ENCODE measurements at regions not wholly inside any gene's neighbourhood (a gene's known extent, or its start where the extent isn't known, plus 50 kb on each side); places are given as distances from the start of the nearest gene placed in this dataset.

DNA sequence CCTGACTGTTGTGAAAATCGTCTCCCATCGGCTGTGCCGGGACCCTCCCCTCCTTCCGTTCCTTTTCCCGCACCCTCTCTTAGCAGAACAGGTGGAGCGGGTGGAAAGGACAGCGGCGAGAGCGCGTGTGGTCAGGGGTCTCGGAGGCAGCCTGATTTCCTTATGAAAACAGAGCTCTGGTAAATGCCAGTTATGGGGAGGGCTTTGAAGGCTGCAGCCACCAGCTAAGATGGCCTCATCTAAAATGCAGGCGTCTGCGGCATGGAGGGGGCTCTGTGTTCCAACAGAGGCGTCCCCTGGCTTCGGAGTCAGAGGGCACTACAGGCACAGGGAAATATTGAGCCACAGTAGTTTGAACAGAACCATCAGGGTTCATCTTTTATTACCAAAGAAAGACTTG, 93.8 kb upstream of the SOX1 start:
- TF ChIP-seq, protein P1, sequence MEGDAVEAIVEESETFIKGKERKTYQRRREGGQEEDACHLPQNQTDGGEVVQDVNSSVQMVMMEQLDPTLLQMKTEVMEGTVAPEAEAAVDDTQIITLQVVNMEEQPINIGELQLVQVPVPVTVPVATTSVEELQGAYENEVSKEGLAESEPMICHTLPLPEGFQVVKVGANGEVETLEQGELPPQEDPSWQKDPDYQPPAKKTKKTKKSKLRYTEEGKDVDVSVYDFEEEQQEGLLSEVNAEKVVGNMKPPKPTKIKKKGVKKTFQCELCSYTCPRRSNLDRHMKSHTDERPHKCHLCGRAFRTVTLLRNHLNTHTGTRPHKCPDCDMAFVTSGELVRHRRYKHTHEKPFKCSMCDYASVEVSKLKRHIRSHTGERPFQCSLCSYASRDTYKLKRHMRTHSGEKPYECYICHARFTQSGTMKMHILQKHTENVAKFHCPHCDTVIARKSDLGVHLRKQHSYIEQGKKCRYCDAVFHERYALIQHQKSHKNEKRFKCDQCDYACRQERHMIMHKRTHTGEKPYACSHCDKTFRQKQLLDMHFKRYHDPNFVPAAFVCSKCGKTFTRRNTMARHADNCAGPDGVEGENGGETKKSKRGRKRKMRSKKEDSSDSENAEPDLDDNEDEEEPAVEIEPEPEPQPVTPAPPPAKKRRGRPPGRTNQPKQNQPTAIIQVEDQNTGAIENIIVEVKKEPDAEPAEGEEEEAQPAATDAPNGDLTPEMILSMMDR (IDR thresholded peaks at IDR 0.05; ENCODE audit: low read depth, low read length, missing control alignments) = no peak
- Histone ChIP-seq H3K4me3 (ENCODE audit: low read depth, low read length) (no peak overlapping the region), H3K27me3 (replicated peaks) (no peaks in the 10 kb centered on the region), H3K27ac (no peak overlapping the region), H3K36me3 (replicated peaks) (no peaks in the 10 kb centered on the region)
- no peak for DNase-seq
- in situ Hi-C loops (cut with HindIII; ENCODE audit: low pct_ligation_motif_present, low sequenced_read_pairs) = no loop called here

DNA sequence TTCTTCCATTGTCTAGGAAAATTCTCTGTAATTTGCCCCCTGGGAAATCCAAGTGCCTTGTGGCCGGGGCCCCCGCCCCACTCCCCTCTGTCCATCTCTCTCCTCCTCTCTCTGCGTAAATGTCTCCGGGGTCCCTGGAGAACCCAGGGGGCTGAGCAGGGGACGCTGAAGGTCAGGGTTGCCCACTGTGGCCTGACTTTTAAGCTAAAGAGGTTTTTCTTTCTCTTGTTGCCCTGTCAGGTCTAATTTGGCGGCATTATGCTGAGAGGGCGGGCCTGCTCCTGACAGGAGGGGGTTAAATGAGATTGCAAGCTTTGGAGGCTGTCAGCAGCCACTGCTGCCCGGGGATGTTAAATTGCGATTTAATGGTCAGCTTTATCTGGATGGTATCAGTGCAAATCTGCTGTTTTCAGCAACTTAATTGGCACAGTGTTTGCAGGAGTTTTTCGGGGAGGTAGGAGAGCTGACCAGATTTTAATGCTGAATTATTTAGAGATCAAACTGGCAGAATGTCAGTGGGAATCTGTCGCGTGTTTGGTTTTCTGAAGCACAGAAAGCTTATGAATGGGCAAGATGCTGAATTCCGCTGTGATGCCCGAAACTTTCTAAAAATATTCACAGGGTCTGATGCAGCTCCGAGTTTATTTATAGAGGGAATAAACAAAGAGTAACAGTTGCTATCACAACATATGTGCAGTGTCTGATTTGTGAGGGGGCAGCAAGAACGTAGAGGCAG, 93.2 kb upstream of the SOX1 start:
- no peaks in the 10 kb centered on the region for H3K27me3 ChIP-seq (replicated peaks)
- H3K36me3 ChIP-seq (replicated peaks) = no peaks in the 10 kb centered on the region
- no peak for DNase-seq
- H3K27ac ChIP-seq = no peak overlapping the region
- TF ChIP-seq, protein P1 (IDR thresholded peaks at IDR 0.05; ENCODE audit: low read depth, low read length, missing control alignments) = no peak
- in situ Hi-C loops (cut with HindIII; ENCODE audit: low pct_ligation_motif_present, low sequenced_read_pairs) = no loop called here
- no peak overlapping the region for H3K4me3 ChIP-seq (ENCODE audit: low read depth, low read length)

DNA sequence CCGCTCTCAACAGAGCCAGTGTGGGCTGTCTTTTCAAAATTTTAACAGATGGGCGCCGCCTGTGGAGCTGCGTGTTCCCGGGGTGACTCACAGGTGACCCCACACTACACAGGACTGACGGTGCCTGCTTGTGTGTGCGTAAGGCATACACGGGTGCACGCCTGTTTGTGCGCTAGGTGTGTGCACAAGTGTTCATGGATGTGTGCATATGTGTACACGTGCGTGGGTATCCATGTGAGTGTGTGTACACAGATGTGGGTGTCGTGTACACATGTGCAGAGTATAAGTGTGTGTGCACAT, 92.7 kb upstream of the SOX1 start:
- no peaks in the 10 kb centered on the region for H3K27me3 ChIP-seq (replicated peaks)
- no peak overlapping the region for H3K4me3 ChIP-seq (ENCODE audit: low read depth, low read length)
- in situ Hi-C loops (cut with HindIII; ENCODE audit: low pct_ligation_motif_present, low sequenced_read_pairs) = no loop called here
- TF ChIP-seq, protein P1 (IDR thresholded peaks at IDR 0.05; ENCODE audit: low read depth, low read length, missing control alignments) = no peak
- no peak for DNase-seq
- no peak overlapping the region for H3K27ac ChIP-seq
- no peaks in the 10 kb centered on the region for H3K36me3 ChIP-seq (replicated peaks)

DNA sequence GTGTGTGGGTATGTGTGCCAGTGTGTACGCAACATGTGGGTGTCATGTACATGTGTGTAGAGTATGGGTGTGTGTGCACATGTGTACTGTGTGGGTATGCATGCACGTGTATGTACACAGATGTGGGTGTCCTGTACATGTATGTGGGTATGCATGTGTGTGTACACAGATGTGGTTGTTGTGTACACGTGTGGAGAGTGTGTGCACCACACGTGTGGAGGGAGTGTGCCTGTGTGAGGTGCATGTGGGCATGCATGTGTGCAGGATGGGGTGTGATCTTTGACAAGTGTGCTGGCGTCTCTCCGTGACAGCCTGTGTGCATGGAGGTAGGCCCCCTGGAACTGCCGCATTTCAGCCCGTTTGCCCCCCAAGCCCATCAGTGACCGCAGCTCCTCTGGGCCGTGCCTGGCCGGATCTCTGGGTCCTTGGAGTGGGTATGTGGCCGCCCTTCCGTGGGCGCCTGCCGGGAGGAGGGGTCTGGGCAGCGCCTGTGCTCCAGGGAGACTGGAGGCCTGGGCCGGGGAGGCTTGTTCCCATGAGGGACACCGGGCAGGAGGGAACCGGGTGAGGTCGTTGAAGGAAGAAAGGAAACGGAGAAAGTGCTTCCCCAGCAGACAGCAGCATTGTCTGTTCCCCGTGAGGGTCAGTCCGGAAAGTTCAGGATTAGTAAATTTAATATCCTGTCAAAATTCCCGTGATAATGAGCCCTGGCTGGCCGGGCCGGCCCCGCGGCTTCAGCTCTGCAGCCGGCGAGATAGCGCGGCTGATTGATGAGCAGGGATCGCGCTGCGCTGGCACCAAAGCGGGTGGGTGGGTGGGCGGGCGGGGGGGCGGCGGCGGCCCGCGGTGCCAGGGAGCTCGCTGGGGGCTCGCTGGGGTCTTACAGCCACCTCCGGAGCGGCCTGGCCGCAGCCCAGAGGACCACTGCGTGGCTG, 91.1 kb upstream of the SOX1 start:
- Histone ChIP-seq H3K36me3 (replicated peaks) (no peaks in the 10 kb centered on the region), H3K27ac (no peak overlapping the region), H3K4me3 (ENCODE audit: low read depth, low read length) (no peak overlapping the region), H3K27me3 (replicated peaks) (no peaks in the 10 kb centered on the region)
- in situ Hi-C loops (cut with HindIII; ENCODE audit: low pct_ligation_motif_present, low sequenced_read_pairs) = no loop called here
- DNase-seq = no peak
- TF ChIP-seq, protein P1 (IDR thresholded peaks at IDR 0.05; ENCODE audit: low read depth, low read length, missing control alignments) = no peak

DNA sequence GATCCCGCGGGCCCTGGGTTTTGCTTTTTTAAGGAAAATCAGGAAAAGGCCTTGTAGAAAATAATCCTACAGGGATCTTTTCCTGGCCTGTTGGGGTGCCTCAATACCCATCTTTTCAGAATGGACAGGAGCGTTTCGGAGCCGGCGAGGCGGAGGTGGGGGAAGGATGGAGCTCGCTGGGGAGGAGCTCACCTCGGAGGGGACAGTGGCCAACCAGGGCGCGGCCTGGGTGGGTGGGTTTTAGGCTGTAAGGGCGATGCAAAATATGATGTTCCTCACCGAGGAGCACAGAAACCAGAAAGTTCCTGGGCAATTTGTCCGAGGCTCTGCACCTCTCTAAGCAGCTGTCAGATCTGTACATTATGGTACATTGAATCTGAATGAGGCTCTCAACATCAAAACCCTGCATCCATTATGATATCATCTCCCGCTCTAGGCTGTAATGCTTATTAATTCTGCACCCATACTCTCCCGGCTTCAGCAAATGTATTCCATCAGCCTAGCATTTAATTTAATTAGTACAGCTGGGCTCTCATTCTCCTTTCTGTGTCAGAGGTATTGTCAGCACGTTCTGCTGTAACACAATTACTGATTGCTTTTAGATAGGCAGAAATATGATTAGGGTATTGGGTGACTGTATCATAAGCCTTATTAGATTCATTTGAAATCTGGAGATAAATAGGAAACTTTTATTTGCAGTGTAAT, 90.3 kb upstream of the SOX1 start:
- Histone ChIP-seq H3K4me3 (ENCODE audit: low read depth, low read length) (no peak overlapping the region), H3K36me3 (replicated peaks) (no peaks in the 10 kb centered on the region), H3K27me3 (replicated peaks) (no peaks in the 10 kb centered on the region), H3K27ac (no peak overlapping the region)
- in situ Hi-C loops (cut with HindIII; ENCODE audit: low pct_ligation_motif_present, low sequenced_read_pairs) = no loop called here
- TF ChIP-seq, protein P1 (IDR thresholded peaks at IDR 0.05; ENCODE audit: low read depth, low read length, missing control alignments) = no peak
- no peak for DNase-seq
